Endothelial cell of umbilical vein (primary cell): ENCODE measurements at regions not wholly inside any gene's neighbourhood (a gene's known extent, or its start where the extent isn't known, plus 50 kb on each side); places are given as distances from the start of the nearest gene placed in this dataset.

Experiments
- BruUV-seq: library from RNA; stranded (reverse); fragments of 400-500 nt; replicated peaks from 2 replicates; lab custom pipeline; 2021; lab: Mats Ljungman, UMichigan
- CTCF ChIA-PET: fragments of 300-600, 350-600 bp; sonication (Branson Sonifier 250); formaldehyde crosslinking; loops from one replicate; lab custom pipeline; 2021; ENCODE audit warnings: antibody characterized with exemption, inconsistent platforms; lab: Charles Lee
- POLR2A ChIA-PET: fragments of 300-600, 350-600 bp; sonication (Branson Sonifier 250); formaldehyde crosslinking; loops from one replicate; lab custom pipeline; 2021; ENCODE audit warnings: antibody characterized with exemption, inconsistent platforms; lab: Charles Lee
- DNase-seq: peaks from one replicate; pipeline ENCODE4 v3.0.0-alpha.2; 2011; ENCODE audit warnings: low read depth, low spot score
- FAIRE-seq: peaks from 2 replicates; lab custom pipeline; 2011; peaks lifted over from hg19 to GRCh38; lab: Jason Lieb, UNC
- H2AFZ ChIP-seq: 2 replicates; pipeline ENCODE4 v1.6.0; 2012; ENCODE audit warnings: low read depth, low read length, control low read depth, inconsistent platforms
- H3K27ac ChIP-seq: 2 replicates; pipeline ENCODE4 v1.5.1; 2011; ENCODE audit warnings: low read depth, mild to moderate bottlenecking, control low read depth, low read length, moderate library complexity; ENCODE audit not compliant: insufficient read depth
- H3K27me3 ChIP-seq, 2 experiments: 2 replicates each; pipeline versions ENCODE4 v1.6.0 to v1.6.1; 2011; ENCODE audit warnings: low read length in 2 of 2, mixed read lengths in 1 of 2; ENCODE audit not compliant: control insufficient read depth in 2 of 2, insufficient read depth in 2 of 2
- H3K36me3 ChIP-seq, 2 experiments: 2 replicates in 1 of 2; 3 replicates in 1 of 2; pipeline ENCODE4 v1.5.1; 2011; ENCODE audit warnings: low read length in 2 of 2, mild to moderate bottlenecking in 1 of 2, moderate library complexity in 1 of 2; ENCODE audit not compliant: control insufficient read depth in 2 of 2, insufficient read depth in 2 of 2; ENCODE audit errors: extremely low read depth in 1 of 2
- H3K4me1 ChIP-seq: 3 replicates; pipeline ENCODE4 v1.5.1; 2011; ENCODE audit warnings: mild to moderate bottlenecking, low read length; ENCODE audit not compliant: control insufficient read depth, insufficient read depth; ENCODE audit errors: extremely low read depth
- H3K4me2 ChIP-seq: 2 replicates; pipeline ENCODE4 v1.6.1; 2011; ENCODE audit warnings: low read length, control low read depth, mixed read lengths; ENCODE audit not compliant: insufficient read depth
- H3K4me3 ChIP-seq, 3 experiments: fragments of 200-600 bp in 1 of 3; sonication (generic), shearing (Covaris generic) in 1 of 3; replicated peaks in 1 of 3; 2 replicates each; pipeline ENCODE4 v1.5.1; 2011 to 2016; ENCODE audit warnings: control low read depth in 3 of 3, low read length in 3 of 3, mild to moderate bottlenecking in 2 of 3, inconsistent platforms in 1 of 3, low read depth in 1 of 3, moderate library complexity in 1 of 3; ENCODE audit not compliant: insufficient read depth in 1 of 3
- H3K79me2 ChIP-seq: 2 replicates; pipeline ENCODE4 v1.6.0; 2012; ENCODE audit warnings: low read length, inconsistent platforms; ENCODE audit not compliant: control insufficient read depth, insufficient read depth
- H3K9ac ChIP-seq: replicated peaks from 2 replicates; pipeline ENCODE3; 2011; ENCODE audit warnings: low read length, control low read depth; ENCODE audit not compliant: insufficient read depth; ENCODE audit errors: extremely low read depth
- H3K9me1 ChIP-seq: replicated peaks from 3 replicates; pipeline ENCODE4 v1.6.0; 2011; ENCODE audit warnings: mild to moderate bottlenecking, low read length; ENCODE audit not compliant: control insufficient read depth, insufficient read depth; ENCODE audit errors: extremely low read depth
- H3K9me3 ChIP-seq: replicated peaks from 2 replicates; pipeline ENCODE4 v1.5.1; 2012; ENCODE audit warnings: low read length, inconsistent platforms; ENCODE audit not compliant: control insufficient read depth, insufficient read depth
- H4K20me1 ChIP-seq: replicated peaks from 2 replicates; pipeline ENCODE3; 2011; ENCODE audit warnings: mild to moderate bottlenecking, low read length; ENCODE audit not compliant: control insufficient read depth, insufficient read depth; ENCODE audit errors: extremely low read depth
- CTCF ChIP-seq, 2 donors: IDR thresholded peaks; 1 replicate in 1 of 2; 2 replicates in 1 of 2; pipeline ENCODE4 v1.5.1; 2011; ENCODE audit warnings: low read length in 2 of 2, mild to moderate bottlenecking in 2 of 2, moderate library complexity in 2 of 2, control low read depth in 1 of 2, inconsistent platforms in 1 of 2, low read depth in 1 of 2; ENCODE audit not compliant: insufficient read depth in 1 of 2; ENCODE audit errors: extremely low read depth in 1 of 2
- EZH2 ChIP-seq: IDR thresholded peaks from 2 replicates; pipeline ENCODE4 v1.6.1; 2012; ENCODE audit warnings: borderline replicate concordance, low read depth, mild to moderate bottlenecking, moderate library complexity, low read length, inconsistent platforms; ENCODE audit not compliant: severe bottlenecking
- FOS ChIP-seq: IDR thresholded peaks from 2 replicates; pipeline ENCODE4 v1.6.1; 2011; ENCODE audit warnings: mild to moderate bottlenecking, low read length, moderate library complexity, borderline replicate concordance; ENCODE audit not compliant: insufficient read depth
- JUN ChIP-seq: IDR thresholded peaks from 2 replicates; pipeline ENCODE4 v1.6.1; 2011; ENCODE audit warnings: borderline replicate concordance, low read depth; ENCODE audit not compliant: insufficient read length, insufficient read depth
- MYC ChIP-seq: IDR thresholded peaks from one replicate; pipeline ENCODE4 v1.6.1; 2011; ENCODE audit warnings: mild to moderate bottlenecking, low read depth, low read length
- POLR2A ChIP-seq: IDR thresholded peaks from 2 replicates; pipeline ENCODE4 v1.6.1; 2012; ENCODE audit warnings: low read depth, mild to moderate bottlenecking, control low read depth, low read length
- POLR2AphosphoS5 ChIP-seq: IDR thresholded peaks from 2 replicates; pipeline ENCODE4 v1.6.1; 2012; ENCODE audit warnings: low read depth, mild to moderate bottlenecking, control low read depth, low read length, moderate library complexity; ENCODE audit not compliant: insufficient read depth
- dilution Hi-C: fragments of 300-500 bp; cut with MboI; formaldehyde crosslinking; loops from one replicate; pipeline ENCODE4 v1.15.0; 2019; ENCODE audit warnings: low sequenced_read_pairs; ENCODE audit not compliant: extremely low pct_ligation_motif_present
- intact Hi-C: fragments of 100-400 bp; cut with micrococcal nuclease; formaldehyde crosslinking; loops from one replicate; pipeline ENCODE4 v1.10.0; 2022

DNA sequence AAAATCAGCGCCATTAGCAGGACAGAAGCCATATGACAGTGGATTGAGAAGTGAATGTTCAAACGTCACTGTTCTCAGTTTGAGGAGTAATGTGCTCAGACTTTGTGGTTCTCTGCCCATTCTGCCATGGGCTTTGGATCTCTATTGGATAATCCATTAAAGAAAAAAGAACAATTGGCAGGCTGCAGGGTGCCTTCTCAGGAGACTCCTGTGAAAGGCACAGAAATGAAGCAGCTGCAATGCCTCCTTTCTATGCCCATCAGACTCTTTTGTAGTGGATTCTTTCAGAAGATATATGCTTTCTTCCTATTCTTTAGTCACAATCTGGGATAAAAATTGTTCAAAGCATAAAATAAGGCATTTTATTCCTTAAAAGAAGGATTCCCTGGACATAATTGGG, 506.9 kb upstream of the KLHL29 start:
- Histone ChIP-seq H3K36me3 (no peaks in the 10 kb centered on the region), H3K4me2 (no peak overlapping the region), H3K4me1 (no peaks in the 10 kb centered on the region), H3K9me1 (no peaks in the 10 kb centered on the region), H3K79me2 (no peaks in the 10 kb centered on the region), H2AFZ (no peak overlapping the region), H3K27me3 (no peaks in the 10 kb centered on the region), H3K9me3 (peaks cover 3% of the 10 kb centered on the region), H3K4me3 (no peak overlapping the region), H3K9ac (no peak overlapping the region), H4K20me1 (no peaks in the 10 kb centered on the region), H3K27ac (no peak overlapping the region)
- intact Hi-C loops (no loop called here), dilution Hi-C loops (no loop called here)
- TF ChIP-seq MYC (no peak), POLR2A (no peak), FOS (no peak), JUN (no peak), CTCF (IDR thresholded peaks at IDR 0.05; ENCODE audit: extremely low read depth in 1 of 2, insufficient read depth in 1 of 2, low read depth in 1 of 2, low read length in 2 of 2) (no peak), EZH2 (no peak), POLR2AphosphoS5 (no peak)
- CTCF ChIA-PET = no interaction called here
- POLR2A ChIA-PET = no interaction called here
- DNase-seq (no peak), FAIRE-seq (no peak)
- BruUV-seq = no TSS peak
